Colonic mucosa (tissue), 4 donors: ENCODE measurements at regions not wholly inside any gene's neighbourhood (a gene's known extent, or its start where the extent isn't known, plus 50 kb on each side); places are given as distances from the start of the nearest gene placed in this dataset.
"Not testable (repeated sequence)": the region's sequence is repeated elsewhere in the genome, so short reads cannot be mapped to it uniquely, and the experiment has no call there.

Source experiments
- DNase-seq: peaks from one replicate; pipeline ENCODE4 v3.0.0-alpha.2; 2020
- H3K27ac ChIP-seq: fragments of 200-600 bp; one replicate; pipeline ENCODE4 v1.8.0; 2021
- H3K27me3 ChIP-seq: fragments of 200-600 bp; one replicate; pipeline ENCODE4 v1.8.0; 2021
- H3K36me3 ChIP-seq: fragments of 200-600 bp; one replicate; pipeline ENCODE4 v1.8.0; 2021
- H3K4me1 ChIP-seq: fragments of 200-600 bp; one replicate; pipeline ENCODE4 v1.8.0; 2021; ENCODE audit warnings: mild to moderate bottlenecking
- H3K4me3 ChIP-seq: fragments of 200-600 bp; one replicate; pipeline ENCODE4 v1.8.0; 2021
- H3K9ac ChIP-seq, 2 donors: one replicate each; pipeline ENCODE4 v1.7.0; 2013; ENCODE audit warnings: control low read depth in 2 of 2, low read depth in 2 of 2, low read length in 2 of 2
- H3K9me3 ChIP-seq: fragments of 200-600 bp; one replicate; pipeline ENCODE4 v1.8.0; 2021
- intact Hi-C: fragments of 100-400 bp; cut with DNase I; formaldehyde crosslinking; loops from one replicate; pipeline ENCODE4 v1.14.1; 2022
- TF ChIP-seq, protein P1 (sequence below): fragments of 200-600 bp; IDR thresholded peaks from one replicate; pipeline ENCODE4 v1.8.0; 2022; ENCODE audit warnings: antibody characterized with exemption, mild to moderate bottlenecking
- donor health status: healthy.
- donor health status: DM: no; HTN: no; CAD: no.
- donor health status: DM: no; HTN: no; CAD: no.

DNA sequence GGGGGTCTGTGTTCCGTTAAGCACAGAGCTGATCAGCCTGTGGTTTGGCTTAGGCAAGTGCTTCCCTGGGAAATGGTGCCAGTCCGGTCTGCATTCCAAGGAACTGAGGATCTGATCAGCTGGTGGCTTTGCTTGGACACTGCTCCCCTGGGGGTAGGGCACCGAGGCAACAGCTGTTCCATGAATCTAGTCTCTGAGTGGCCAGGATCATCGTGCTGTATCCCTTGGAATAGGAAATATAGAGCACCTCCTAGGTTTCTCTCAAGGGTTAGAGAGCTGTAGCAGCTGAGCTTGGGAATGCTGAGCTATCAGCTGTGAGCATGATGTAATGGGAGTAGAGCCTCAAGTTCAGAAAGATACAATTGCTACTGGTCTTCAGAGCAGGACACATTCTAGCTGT, 863.9 kb downstream of the RAPGEF2 start:
- TF ChIP-seq, protein P1, sequence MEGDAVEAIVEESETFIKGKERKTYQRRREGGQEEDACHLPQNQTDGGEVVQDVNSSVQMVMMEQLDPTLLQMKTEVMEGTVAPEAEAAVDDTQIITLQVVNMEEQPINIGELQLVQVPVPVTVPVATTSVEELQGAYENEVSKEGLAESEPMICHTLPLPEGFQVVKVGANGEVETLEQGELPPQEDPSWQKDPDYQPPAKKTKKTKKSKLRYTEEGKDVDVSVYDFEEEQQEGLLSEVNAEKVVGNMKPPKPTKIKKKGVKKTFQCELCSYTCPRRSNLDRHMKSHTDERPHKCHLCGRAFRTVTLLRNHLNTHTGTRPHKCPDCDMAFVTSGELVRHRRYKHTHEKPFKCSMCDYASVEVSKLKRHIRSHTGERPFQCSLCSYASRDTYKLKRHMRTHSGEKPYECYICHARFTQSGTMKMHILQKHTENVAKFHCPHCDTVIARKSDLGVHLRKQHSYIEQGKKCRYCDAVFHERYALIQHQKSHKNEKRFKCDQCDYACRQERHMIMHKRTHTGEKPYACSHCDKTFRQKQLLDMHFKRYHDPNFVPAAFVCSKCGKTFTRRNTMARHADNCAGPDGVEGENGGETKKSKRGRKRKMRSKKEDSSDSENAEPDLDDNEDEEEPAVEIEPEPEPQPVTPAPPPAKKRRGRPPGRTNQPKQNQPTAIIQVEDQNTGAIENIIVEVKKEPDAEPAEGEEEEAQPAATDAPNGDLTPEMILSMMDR = no peak
- no peaks in the 10 kb centered on the region for H3K36me3 ChIP-seq
- no peak for DNase-seq
- intact Hi-C loops = no loop called here
- H3K27me3 ChIP-seq = no peaks in the 10 kb centered on the region
- no peaks in the 10 kb centered on the region for H3K9me3 ChIP-seq
- H3K4me1 ChIP-seq = no peaks in the 10 kb centered on the region
- no peak overlapping the region for H3K9ac ChIP-seq
- no peak overlapping the region for H3K4me3 ChIP-seq
- H3K27ac ChIP-seq = no peak overlapping the region

DNA sequence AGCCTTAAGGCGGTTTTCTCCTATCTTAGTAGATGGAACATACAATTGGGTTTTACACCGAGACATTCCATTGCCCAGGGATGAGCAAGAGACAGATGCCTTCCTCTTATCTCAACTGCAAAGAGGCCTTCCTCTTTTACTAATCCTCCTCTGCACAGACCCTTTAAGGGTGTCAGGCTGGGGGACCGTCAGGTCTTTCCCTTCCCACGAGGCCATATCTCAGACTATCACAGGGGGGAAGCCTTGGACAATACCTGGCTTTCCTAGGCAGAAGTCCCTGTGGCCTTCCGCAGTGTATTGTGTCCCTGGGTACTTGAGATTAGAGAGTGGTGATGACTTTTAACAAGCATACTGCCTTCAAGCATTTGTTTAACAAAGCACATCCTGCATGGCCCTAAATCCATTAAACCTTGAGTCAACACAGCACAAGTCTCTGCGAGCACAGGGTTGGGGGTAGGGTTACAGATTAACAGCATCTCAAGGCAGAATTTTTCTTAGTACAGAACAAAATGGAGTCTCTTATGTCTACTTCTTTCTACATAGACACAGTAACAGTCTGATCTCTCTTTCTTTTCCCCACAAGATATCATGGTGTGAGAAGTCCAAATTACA, 874.1 kb downstream of the RAPGEF2 start:
- intact Hi-C loops, H3K4me3 ChIP-seq, H3K36me3 ChIP-seq, H3K27me3 ChIP-seq, H3K4me1 ChIP-seq, H3K9me3 ChIP-seq, H3K9ac ChIP-seq, H3K27ac ChIP-seq: not testable (repeated sequence)
- DNase-seq = peak; percentile 19

DNA sequence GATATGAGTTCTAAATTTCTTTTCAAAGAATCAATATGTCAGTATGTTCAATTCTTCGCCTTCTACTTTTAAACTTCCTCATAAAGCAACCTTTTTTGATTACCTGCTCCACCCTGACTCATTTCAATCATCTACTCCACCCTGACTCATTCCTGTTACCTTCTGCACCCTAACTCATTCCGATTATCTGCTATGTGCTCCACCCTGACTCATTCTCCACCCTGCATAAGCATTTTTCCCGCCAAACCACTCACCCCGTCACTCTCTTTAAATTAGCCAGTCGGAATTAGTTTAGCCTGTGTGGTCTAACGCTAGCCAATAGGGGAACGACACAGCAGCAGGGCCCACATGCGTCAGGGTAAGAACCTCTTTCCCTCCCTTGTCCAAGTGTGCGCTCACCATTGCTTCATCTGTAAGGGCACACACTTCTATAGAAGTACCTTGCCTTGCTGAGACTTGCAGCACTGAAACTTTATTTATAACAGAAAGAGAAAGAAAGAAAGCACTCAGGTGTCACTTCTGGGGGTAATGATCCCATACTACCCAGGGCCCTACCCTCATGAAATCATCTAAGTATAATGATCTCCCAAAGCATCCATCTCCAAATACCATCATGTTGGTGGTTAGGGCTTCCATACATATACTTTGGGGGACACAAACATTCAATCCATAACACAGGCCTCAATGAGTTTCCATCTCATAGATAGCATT, 875.2 kb downstream of the RAPGEF2 start:
- H3K27ac ChIP-seq = no peak overlapping the region
- H3K9me3 ChIP-seq = no peaks in the 10 kb centered on the region
- H3K36me3 ChIP-seq = no peaks in the 10 kb centered on the region
- DNase-seq = no peak
- H3K4me3 ChIP-seq = no peak overlapping the region
- H3K9ac ChIP-seq = no peak overlapping the region
- intact Hi-C loops = no loop called here
- TF ChIP-seq, protein P1 = no peak
- no peaks in the 10 kb centered on the region for H3K4me1 ChIP-seq
- H3K27me3 ChIP-seq = no peaks in the 10 kb centered on the region

DNA sequence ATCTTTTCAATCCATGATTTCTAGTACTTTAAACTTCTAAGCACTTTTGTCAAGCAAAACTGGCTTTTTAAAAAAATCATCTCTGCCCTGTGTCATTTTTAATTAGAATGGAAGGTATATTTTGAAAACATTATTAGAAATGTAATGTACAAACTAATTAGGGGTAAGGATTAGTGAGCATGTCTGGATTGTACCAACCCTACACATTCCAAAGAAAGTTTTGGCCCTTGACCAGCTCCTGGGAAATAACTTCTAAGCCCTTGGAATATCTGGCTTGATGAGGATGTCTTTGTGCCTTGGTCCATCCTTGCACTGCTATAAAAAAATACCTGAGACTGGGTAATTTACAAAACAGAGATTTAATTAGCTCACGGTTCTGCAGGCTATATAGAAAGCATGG, 876.5 kb downstream of the RAPGEF2 start:
- TF ChIP-seq, protein P1 = no peak
- no peaks in the 10 kb centered on the region for H3K36me3 ChIP-seq
- no peak overlapping the region for H3K27ac ChIP-seq
- DNase-seq = no peak
- no peak overlapping the region for H3K9ac ChIP-seq
- H3K27me3 ChIP-seq = no peaks in the 10 kb centered on the region
- H3K9me3 ChIP-seq = no peaks in the 10 kb centered on the region
- H3K4me3 ChIP-seq = no peak overlapping the region
- intact Hi-C loops = no loop called here
- H3K4me1 ChIP-seq = no peaks in the 10 kb centered on the region

DNA sequence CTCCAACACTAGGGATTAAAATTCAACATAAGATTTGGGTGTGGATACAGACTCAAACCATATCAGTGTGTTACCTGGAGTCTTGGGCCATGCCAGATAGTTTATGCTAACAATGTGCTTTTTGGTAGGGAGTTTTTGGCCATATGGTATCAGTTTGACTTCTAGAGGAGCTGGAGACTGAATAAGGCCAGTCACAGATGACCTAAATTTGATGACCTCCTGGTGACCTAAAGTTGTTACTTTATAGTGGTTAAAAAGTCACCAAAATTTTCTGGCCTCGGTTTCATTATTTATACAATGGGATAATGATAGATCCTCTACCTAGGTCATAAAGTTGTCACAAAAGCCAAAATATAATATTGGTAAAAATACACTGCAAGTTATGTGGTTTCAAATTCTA, 877.1 kb downstream of the RAPGEF2 start:
- intact Hi-C loops = no loop called here
- H3K9me3 ChIP-seq = no peaks in the 10 kb centered on the region
- TF ChIP-seq, protein P1 = no peak

DNA sequence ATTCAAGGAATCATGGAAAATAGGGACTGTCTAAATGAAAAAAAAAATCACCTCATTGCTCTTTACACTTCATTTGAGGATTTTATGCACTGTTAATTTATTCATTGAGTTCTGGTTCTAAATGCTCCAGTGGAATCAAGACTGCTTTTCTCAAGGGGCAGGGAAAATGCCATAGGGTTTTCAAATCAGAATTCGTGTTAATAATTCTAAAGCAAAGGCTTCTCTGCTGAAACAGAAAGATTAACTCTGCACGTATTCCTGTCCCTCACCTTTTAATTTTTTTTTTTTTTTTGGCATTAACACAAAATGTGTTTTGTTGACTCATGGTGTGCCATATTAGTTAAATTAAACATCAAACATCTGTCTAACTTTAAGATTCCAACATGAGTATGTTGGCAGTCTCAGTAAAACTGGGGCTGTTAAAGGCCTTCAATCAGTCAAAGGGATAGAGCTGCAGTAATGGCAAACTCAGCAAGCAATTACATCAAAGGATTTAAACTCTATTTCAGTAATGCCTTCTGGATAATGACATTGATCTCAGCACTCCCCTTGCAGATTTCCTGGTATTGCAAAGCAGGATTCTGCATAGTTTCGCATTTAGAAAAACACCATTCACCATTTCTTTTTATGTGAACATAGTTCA, 878.1 kb downstream of the RAPGEF2 start:
- H3K27ac ChIP-seq = no peak overlapping the region
- no peaks in the 10 kb centered on the region for H3K9me3 ChIP-seq
- H3K27me3 ChIP-seq = no peaks in the 10 kb centered on the region
- H3K36me3 ChIP-seq = no peaks in the 10 kb centered on the region
- H3K9ac ChIP-seq = no peak overlapping the region
- DNase-seq = no peak
- no peaks in the 10 kb centered on the region for H3K4me1 ChIP-seq
- no peak overlapping the region for H3K4me3 ChIP-seq
- intact Hi-C loops = no loop called here
- TF ChIP-seq, protein P1 = no peak

More for the DNA sequence above, 877.1 kb downstream of the RAPGEF2 start:
- H3K4me1 ChIP-seq = no peaks in the 10 kb centered on the region
- H3K36me3 ChIP-seq = no peaks in the 10 kb centered on the region
- no peak overlapping the region for H3K9ac ChIP-seq
- no peak overlapping the region for H3K4me3 ChIP-seq
- no peaks in the 10 kb centered on the region for H3K27me3 ChIP-seq
- H3K27ac ChIP-seq = no peak overlapping the region
- DNase-seq = no peak
